ENCODE measurements at regions not wholly inside any gene's neighbourhood (a gene's known extent, or its start where the extent isn't known, plus 50 kb on each side); places are given as distances from the start of the nearest gene placed in this dataset.

- no peak for TF ChIP-seq CTCF (IDR thresholded peaks at IDR 0.05; ENCODE audit: extremely low read depth, missing control alignments)
- DNase-seq (ENCODE audit: low spot score), result no peak
These were observed 234.4 kb downstream of the IRF8 start for GRCh38 chr16:86133377-86133776.

- no peak for TF ChIP-seq CTCF (IDR thresholded peaks at IDR 0.05; ENCODE audit: extremely low read depth, missing control alignments)
- no peak for DNase-seq (ENCODE audit: low spot score)
These were observed 234.9 kb downstream of the IRF8 start for GRCh38 chr16:86133847-86134375.

GRCh38 chr16:86134802-86135461 lies 236.0 kb downstream of the IRF8 start:
- TF ChIP-seq CTCF (IDR thresholded peaks at IDR 0.05; ENCODE audit: extremely low read depth, missing control alignments), result no peak

GRCh38 chr16:86137359-86137758 lies 238.4 kb downstream of the IRF8 start:
- no peak for DNase-seq (ENCODE audit: low spot score)

More at GRCh38 chr16:86134802-86135461, 236.0 kb downstream of the IRF8 start:
- no peak for DNase-seq (ENCODE audit: low spot score)

GRCh38 chr16:86138121-86139085 lies 239.4 kb downstream of the IRF8 start:
- DNase-seq (ENCODE audit: low spot score), result no peak
- TF ChIP-seq CTCF (IDR thresholded peaks at IDR 0.05; ENCODE audit: extremely low read depth, missing control alignments), result no peak

More at GRCh38 chr16:86137359-86137758, 238.4 kb downstream of the IRF8 start:
- TF ChIP-seq CTCF (IDR thresholded peaks at IDR 0.05; ENCODE audit: extremely low read depth, missing control alignments), result no peak

GRCh38 chr16:86142801-86143236 lies 243.9 kb downstream of the IRF8 start:
- DNase-seq (ENCODE audit: low spot score), result no peak
- no peak for TF ChIP-seq CTCF (IDR thresholded peaks at IDR 0.05; ENCODE audit: extremely low read depth, missing control alignments)

- no peak for TF ChIP-seq CTCF (IDR thresholded peaks at IDR 0.05; ENCODE audit: extremely low read depth, missing control alignments)
- DNase-seq (ENCODE audit: low spot score), result no peak
These were observed 244.7 kb downstream of the IRF8 start for GRCh38 chr16:86143666-86144065.
